Midbrain (tissue), 1 donor: ENCODE measurements at regions not wholly inside any gene's neighbourhood (a gene's known extent, or its start where the extent isn't known, plus 50 kb on each side); places are given as distances from the start of the nearest gene placed in this dataset.

Source experiments
- DNase-seq: peaks from one replicate; lab custom pipeline; 2025; lab: John Stamatoyannopoulos, UW

DNA sequence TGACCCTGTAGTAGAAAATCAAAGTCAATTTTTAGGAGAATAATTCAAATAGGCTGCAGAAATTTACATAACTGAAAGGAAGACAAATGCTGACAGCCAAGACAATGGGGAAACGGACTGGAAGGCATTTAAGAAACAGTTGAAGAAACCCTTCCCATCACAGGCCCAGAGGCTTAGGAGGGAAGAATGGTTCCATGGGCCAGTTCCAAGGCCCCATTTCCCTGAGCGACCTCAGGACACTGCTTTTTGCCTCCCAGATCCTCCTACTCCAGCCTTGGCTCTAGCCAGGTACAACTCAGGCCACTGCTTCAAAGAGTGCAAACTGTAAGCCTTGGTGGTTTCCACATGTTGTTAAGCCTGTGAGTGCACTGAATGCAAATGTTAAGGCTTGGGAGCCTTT lies 184.1 kb upstream of the SGCD start:
- no peak for DNase-seq

GRCh38 chr5:156147261-156147943 lies 179.6 kb upstream of the SGCD start:
- no peak for DNase-seq

GRCh38 chr5:156147944-156148285 lies 179.0 kb upstream of the SGCD start:
- DNase-seq: no peak

GRCh38 chr5:156148301-156148700 lies 178.7 kb upstream of the SGCD start:
- no peak for DNase-seq

GRCh38 chr5:156149213-156149612 lies 177.8 kb upstream of the SGCD start:
- no peak for DNase-seq

DNA sequence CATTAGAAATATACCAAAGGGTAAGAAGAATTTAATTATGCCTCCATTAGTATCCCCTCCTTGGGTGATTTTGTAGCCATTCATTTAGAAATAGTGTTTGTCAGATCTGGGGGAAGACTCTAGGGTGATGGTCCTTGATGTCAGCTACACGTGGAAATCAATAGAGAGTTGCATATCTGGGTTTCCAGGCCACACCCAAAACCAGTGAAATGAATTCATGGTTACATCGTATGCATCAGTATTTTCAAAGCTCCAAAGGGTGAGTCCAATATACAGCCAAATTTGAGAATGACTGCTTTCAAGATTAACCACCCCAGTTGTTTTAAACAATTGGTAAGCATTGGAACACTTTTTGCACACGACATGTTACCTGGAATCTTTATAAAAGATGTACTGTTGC lies 173.4 kb upstream of the SGCD start:
- no peak for DNase-seq

GRCh38 chr5:156154757-156155156 lies 172.2 kb upstream of the SGCD start:
- DNase-seq: no peak

DNA sequence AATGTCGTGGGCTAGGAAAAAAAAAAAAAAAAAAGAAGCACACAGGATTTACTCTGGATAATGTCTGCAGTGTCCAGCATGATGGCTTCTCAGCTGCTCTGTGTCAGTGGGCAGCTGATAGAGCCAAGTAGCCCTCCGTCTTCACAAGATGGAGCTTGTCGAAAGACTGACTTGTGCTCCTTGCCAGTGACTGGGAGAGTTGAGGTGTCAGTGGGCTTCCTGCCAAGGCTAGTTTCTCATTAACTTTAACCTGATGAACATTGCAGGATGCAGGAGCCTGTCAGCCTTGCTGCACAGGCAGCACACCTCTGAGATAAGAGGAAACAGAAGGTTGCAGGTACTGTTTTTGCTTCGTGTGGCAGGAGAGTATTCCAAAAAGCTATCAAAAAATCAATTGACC lies 171.4 kb upstream of the SGCD start:
- no peak for DNase-seq

DNA sequence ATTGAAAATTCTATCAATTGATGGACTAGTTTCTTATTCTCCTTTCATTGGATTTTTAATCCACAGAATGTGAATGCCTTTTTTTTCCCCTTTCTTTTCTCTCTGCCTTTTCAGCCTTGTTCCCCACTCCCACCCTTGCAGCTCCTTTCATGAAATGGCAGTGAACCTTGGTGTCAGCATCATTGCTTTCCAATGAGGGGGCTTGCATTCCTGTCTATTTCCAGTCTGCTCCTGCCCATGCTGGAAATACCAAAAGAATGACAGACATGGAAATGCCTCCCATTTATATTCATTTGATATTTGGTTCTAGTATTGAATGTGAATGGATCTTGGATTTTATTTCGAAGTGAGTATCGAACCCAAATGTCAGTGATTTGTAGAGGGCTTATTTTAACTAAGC lies 162.7 kb upstream of the SGCD start:
- no peak for DNase-seq

DNA sequence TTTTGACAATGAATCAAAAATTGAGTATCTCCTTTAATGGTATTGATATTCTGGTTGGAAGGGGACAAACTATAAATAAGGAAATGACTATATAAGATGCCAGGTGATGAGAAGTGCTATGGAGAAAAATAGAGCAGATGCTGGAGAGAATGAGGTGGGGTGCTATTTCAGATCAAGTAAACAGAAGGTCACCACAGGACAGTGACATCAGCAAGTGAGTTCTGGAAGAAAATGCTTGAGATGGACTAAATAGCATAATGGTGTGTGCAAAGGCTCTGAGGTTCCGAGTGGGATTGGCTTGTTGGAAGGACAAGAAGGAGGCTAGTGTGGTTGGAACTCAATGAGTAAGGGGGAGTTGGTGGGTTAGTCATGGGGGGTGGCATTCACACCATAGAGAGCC lies 157.5 kb upstream of the SGCD start:
- DNase-seq: no peak

DNA sequence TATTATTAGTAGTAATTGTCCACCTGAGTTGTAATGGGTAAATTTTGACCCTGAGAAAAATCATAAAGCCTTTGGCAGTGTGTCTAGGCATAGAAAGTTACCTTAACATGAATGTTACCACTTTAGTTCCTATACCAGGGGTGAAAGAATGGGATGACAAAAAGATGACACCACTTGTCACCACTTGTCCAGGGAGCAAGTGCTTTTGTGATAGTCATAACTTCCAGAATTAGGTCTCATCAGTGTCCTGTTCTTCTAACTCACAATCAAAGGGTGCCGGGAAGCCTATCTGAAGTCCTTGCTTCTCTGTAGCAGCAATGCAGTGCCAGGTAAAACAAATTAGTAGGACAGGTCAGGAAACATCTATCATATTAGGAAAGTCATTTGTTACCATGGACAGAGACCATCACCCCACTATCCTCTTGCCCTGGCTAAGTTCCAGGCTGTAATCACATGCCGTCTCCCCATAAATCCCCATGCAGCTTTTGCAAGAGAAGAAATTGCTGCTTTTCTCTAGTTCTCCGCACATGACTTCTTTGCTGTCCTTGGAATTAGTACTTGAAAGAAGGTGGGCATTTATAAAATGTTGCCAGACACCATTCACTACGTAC lies 156.5 kb upstream of the SGCD start:
- no peak for DNase-seq

GRCh38 chr5:156174225-156174624 lies 152.7 kb upstream of the SGCD start:
- no peak for DNase-seq

DNA sequence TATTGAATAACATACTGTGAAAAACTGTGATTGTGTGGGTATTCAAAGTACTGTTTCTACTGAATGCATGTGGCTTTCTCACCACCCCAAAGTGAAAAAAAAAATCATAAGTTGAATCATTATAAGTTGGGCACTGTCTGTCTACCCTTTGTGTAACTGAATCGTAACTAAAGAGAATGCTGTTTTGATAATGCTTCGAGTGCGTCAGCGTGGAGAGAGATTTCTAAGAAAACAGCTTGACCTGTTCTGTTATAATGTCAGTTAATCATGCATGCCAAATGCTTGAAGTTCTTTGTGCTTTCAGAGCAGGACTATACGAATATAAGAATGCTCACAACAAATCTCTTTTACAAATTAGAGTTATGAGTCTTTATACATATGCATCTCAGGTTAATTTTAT lies 148.8 kb upstream of the SGCD start:
- DNase-seq: no peak

DNA sequence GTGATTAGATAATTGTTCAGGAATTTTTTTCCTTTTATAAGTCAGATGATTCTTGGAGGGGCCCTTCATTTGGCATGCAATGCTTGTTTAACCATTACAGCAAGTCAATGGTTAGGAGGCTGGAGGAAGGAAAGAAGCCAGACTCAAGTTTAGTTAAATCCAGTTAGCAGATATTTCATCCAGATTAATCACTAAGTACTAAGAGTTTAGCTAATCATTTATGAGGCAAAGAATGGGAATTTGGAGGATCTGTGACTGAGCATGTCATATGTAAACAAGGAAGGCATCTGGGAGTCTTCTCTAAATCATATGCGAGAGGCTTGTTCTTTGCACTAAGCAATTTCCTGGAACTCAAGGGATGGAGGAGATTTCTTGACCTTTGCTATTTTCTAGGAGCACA lies 145.3 kb upstream of the SGCD start:
- DNase-seq: no peak

GRCh38 chr5:156182174-156182967 lies 144.6 kb upstream of the SGCD start:
- no peak for DNase-seq

GRCh38 chr5:156186760-156187159 lies 140.2 kb upstream of the SGCD start:
- no peak for DNase-seq

DNA sequence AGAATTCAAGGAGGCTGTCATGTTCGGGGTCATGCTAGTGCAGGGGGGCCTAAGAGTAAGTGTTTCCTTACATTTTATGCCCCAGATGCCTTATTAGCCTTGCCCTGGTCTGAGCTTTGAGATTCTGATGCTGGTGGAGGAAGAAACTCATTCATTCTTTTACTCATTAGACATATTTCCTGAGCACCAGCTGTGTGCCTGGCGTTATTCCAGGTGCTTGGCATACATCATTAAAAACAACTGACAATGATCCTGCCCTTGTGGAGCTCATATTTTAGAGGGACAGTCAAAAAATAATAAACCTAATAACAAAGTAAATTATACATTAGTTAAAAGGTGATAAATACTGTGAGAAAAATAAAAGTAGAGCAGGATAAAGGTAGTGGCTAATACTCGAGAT lies 138.9 kb upstream of the SGCD start:
- no peak for DNase-seq

GRCh38 chr5:156189628-156190027 lies 137.3 kb upstream of the SGCD start:
- no peak for DNase-seq

GRCh38 chr5:156191547-156191946 lies 135.4 kb upstream of the SGCD start:
- DNase-seq: no peak

DNA sequence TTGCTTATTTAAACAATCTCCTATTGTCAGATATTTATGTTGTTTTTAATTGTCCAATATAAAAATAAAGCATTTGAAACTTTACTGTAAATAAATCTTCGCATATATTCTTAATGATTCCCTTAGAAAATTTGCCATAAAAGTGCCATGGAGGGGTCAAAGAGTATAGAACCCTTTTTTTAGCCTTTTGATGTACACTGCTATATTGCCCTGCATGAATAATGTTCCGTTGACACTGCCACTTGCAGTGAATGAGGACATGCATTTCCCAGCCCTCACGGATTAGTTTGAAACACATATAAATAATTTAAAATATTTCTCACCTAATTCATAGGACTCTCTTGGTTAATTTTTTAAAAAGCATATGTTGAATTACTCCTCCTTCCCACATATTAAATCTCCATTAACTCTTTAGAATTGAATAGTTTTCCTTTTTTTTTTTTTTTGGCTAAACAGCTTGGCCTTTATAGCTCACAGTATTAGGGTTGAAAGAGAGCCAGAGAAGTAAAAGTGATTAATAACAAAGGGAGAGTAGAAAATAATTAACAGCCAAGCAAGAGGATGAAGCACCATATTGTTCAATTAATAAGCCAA lies 129.8 kb upstream of the SGCD start:
- DNase-seq: no peak

- no peak for DNase-seq
Observed at GRCh38 chr5:156199045-156199444, 127.9 kb upstream of the SGCD start.

- no peak for DNase-seq
Observed at GRCh38 chr5:156200938-156201787, 125.8 kb upstream of the SGCD start.
